ENCODE measurements at regions not wholly inside any gene's neighbourhood (a gene's known extent, or its start where the extent isn't known, plus 50 kb on each side); places are given as distances from the start of the nearest gene placed in this dataset.

- TF ChIP-seq CTCF (conservative IDR thresholded peaks at IDR 0.05; ENCODE audit: low read depth, low read length) (no peak), EZH2 (IDR thresholded peaks at IDR 0.05; ENCODE audit: low read length, unreplicated experiment) (no peak), EZH2phosphoT487 (IDR thresholded peaks at IDR 0.05; ENCODE audit: borderline replicate concordance, low read length) (no peak)
- Histone ChIP-seq H3K9ac (ENCODE audit: low read length) (no peak overlapping the region), H3F3A (ENCODE audit: low read length, unreplicated experiment) (no peaks in the 10 kb centered on the region), H3K27ac (ENCODE audit: low read length) (no peak overlapping the region), H3K9me3 (ENCODE audit: low read length) (no peaks in the 10 kb centered on the region), H3K9me2 (replicated peaks; ENCODE audit: low read length) (no peaks in the 10 kb centered on the region), H2AFZ (ENCODE audit: low read length) (no peak overlapping the region), H3K4me1 (ENCODE audit: insufficient read depth, low read length) (no peaks in the 10 kb centered on the region), H3K4me2 (ENCODE audit: low read length) (no peak overlapping the region), H3K79me2 (ENCODE audit: low read length) (no peaks in the 10 kb centered on the region), H3K36me3 (ENCODE audit: low read depth, low read length) (no peaks in the 10 kb centered on the region), H3K4me3 (ENCODE audit: low read length) (no peak overlapping the region), H4K20me1 (ENCODE audit: low read length) (no peaks in the 10 kb centered on the region), H3K27me3 (ENCODE audit: low read length) (no peaks in the 10 kb centered on the region)
- no TSS peak for BruUV-seq (replicated peaks)
- intact Hi-C loops (cut with micrococcal nuclease) = no loop called here
- ATAC-seq = no peak
- POLR2A ChIA-PET (ENCODE audit: unreplicated experiment) = no interaction called here
- no peak for DNase-seq
- CTCF ChIA-PET = no interaction called here
Measured at GRCh38 chr13:69155136-69155535, 952.5 kb upstream of the ATXN8OS start.

DNA sequence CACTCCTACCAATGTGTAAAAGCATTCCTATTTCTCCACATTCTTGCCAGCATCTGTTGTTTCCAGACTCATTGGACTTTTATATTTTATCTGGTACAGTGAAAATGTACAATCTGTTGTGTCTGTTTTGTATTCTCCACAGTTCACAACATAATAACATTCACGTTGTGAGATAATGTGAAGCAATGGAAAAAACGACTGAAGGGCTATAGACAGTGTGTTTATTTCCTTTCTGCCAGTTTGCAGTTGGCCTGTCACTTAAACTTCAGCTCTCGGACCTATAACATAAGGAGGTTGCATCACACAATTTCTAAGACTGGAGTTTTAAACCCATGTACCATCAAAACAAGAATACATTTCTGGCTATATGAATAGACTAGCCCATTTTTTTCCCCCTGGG is 965.5 kb upstream of the ATXN8OS start:
- no TSS peak for BruUV-seq (replicated peaks)
- Histone ChIP-seq H3K36me3 (ENCODE audit: low read depth, low read length) (no peaks in the 10 kb centered on the region), H3K27ac (ENCODE audit: low read length) (no peak overlapping the region), H3K9me3 (ENCODE audit: low read length) (no peaks in the 10 kb centered on the region), H4K20me1 (ENCODE audit: low read length) (no peaks in the 10 kb centered on the region), H3K4me2 (ENCODE audit: low read length) (no peak overlapping the region), H2AFZ (ENCODE audit: low read length) (no peak overlapping the region), H3K9ac (ENCODE audit: low read length) (no peak overlapping the region), H3K79me2 (ENCODE audit: low read length) (no peaks in the 10 kb centered on the region), H3K4me3 (ENCODE audit: low read length) (no peak overlapping the region), H3K27me3 (ENCODE audit: low read length) (no peaks in the 10 kb centered on the region), H3K9me2 (replicated peaks; ENCODE audit: low read length) (no peaks in the 10 kb centered on the region), H3F3A (ENCODE audit: low read length, unreplicated experiment) (no peaks in the 10 kb centered on the region), H3K4me1 (ENCODE audit: insufficient read depth, low read length) (no peaks in the 10 kb centered on the region)
- ChIA-PET POLR2A (ENCODE audit: unreplicated experiment) (interaction anchor here (0.5 kb wide), 1 partner anchor 1228 kb away, joined by 4 read pairs; no protein-coding TSS in a partner anchor), CTCF (no interaction called here)
- no peak for TF ChIP-seq CTCF (conservative IDR thresholded peaks at IDR 0.05; ENCODE audit: low read depth, low read length)
- no peak for TF ChIP-seq EZH2 (IDR thresholded peaks at IDR 0.05; ENCODE audit: low read length, unreplicated experiment)
- ATAC-seq (no peak), DNase-seq (no peak)
- intact Hi-C loops (cut with micrococcal nuclease) = no loop called here

DNA sequence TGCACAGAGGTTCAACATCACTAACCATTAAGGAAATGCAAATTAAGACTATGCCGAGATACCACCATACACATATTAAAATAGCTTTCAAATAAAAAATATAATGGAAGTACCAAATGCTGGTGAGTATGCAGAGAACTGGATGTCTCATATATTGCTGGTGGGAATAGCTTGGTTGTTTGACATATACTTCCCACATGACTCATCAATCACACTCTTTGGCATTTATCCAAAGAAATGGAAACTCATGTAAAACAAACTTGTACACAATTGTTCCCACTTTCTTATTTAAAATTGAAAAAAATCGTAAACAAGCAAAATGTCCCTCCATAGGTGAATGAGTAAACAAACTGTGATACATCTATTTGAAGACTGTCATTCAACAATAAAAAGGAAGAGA is 982.6 kb upstream of the ATXN8OS start:
- Histone ChIP-seq H4K20me1 (ENCODE audit: low read length) (no peaks in the 10 kb centered on the region), H2AFZ (ENCODE audit: low read length) (no peak overlapping the region), H3K27me3 (ENCODE audit: low read length) (no peaks in the 10 kb centered on the region), H3K9ac (ENCODE audit: low read length) (no peak overlapping the region), H3K4me1 (ENCODE audit: insufficient read depth, low read length) (no peaks in the 10 kb centered on the region), H3F3A (ENCODE audit: low read length, unreplicated experiment) (no peaks in the 10 kb centered on the region), H3K36me3 (ENCODE audit: low read depth, low read length) (no peaks in the 10 kb centered on the region), H3K79me2 (ENCODE audit: low read length) (no peaks in the 10 kb centered on the region), H3K4me3 (ENCODE audit: low read length) (no peak overlapping the region), H3K27ac (ENCODE audit: low read length) (no peak overlapping the region), H3K9me2 (replicated peaks; ENCODE audit: low read length) (no peaks in the 10 kb centered on the region), H3K9me3 (ENCODE audit: low read length) (no peaks in the 10 kb centered on the region), H3K4me2 (ENCODE audit: low read length) (no peak overlapping the region)
- ChIA-PET CTCF (no interaction called here), POLR2A (ENCODE audit: unreplicated experiment) (no interaction called here)
- no TSS peak for BruUV-seq (replicated peaks)
- no peak for TF ChIP-seq EZH2phosphoT487 (IDR thresholded peaks at IDR 0.05; ENCODE audit: borderline replicate concordance, low read length)
- TF ChIP-seq EZH2 (IDR thresholded peaks at IDR 0.05; ENCODE audit: low read length, unreplicated experiment) = no peak
- no peak for TF ChIP-seq CTCF (conservative IDR thresholded peaks at IDR 0.05; ENCODE audit: low read depth, low read length)
- intact Hi-C loops (cut with micrococcal nuclease) = no loop called here
- DNase-seq (peak; percentile 24), ATAC-seq (no peak)

Data from PC-3 (cell line).